ENCODE measurements at regions not wholly inside any gene's neighbourhood (a gene's known extent, or its start where the extent isn't known, plus 50 kb on each side); places are given as distances from the start of the nearest gene placed in this dataset.

- H3K4me1 ChIP-seq (ENCODE audit: control insufficient read depth, extremely low read depth, insufficient read depth, low read length) = no peaks in the 10 kb centered on the region
- no peak overlapping the region for H2AFZ ChIP-seq (ENCODE audit: low read length)
- no peak overlapping the region for H3K27ac ChIP-seq (ENCODE audit: insufficient read depth, low read length)
- H3K79me2 ChIP-seq (ENCODE audit: control insufficient read depth, insufficient read depth, low read length) = no peaks in the 10 kb centered on the region
- no peaks in the 10 kb centered on the region for H3K27me3 ChIP-seq (ENCODE audit: control insufficient read depth, insufficient read depth, low read length)
- peak in 1 of 2 donors; percentile 38 for DNase-seq (ENCODE audit: low read depth in 2 of 2)
- H4K20me1 ChIP-seq (ENCODE audit: control insufficient read depth, extremely low read depth, insufficient read depth, low read length) = no peaks in the 10 kb centered on the region
- no peak overlapping the region for H3K9ac ChIP-seq (ENCODE audit: insufficient read depth, low read length)
- H3K4me2 ChIP-seq (ENCODE audit: extremely low read depth, insufficient read depth, low read length) = no peak overlapping the region
- no peak overlapping the region for H3K4me3 ChIP-seq (replicated peaks in 1 of 4; ENCODE audit: control extremely low read depth in 1 of 4, insufficient read depth in 1 of 4, low read depth in 3 of 4, low read length in 4 of 4)
- no peak for TF ChIP-seq CTCF (conservative IDR thresholded peaks at IDR 0.05 in 1 of 2, IDR thresholded peaks at IDR 0.05 in 1 of 2; ENCODE audit: low read depth in 1 of 2, low read length in 2 of 2)
- TF ChIP-seq EZH2 (IDR thresholded peaks at IDR 0.05; ENCODE audit: low read length, missing control alignments) = no peak
- H3K9me3 ChIP-seq (ENCODE audit: control insufficient read depth, insufficient read depth, low read depth, low read length) = no peaks in the 10 kb centered on the region
- no peaks in the 10 kb centered on the region for H3K36me3 ChIP-seq (ENCODE audit: control insufficient read depth, insufficient read depth, low read length)
Observed at GRCh38 chr5:24232041-24232440, 412.7 kb downstream of the CDH10 start.

GRCh38 chr5:24232929-24233498 lies 411.8 kb downstream of the CDH10 start:
- Histone ChIP-seq H3K79me2 (ENCODE audit: control insufficient read depth, insufficient read depth, low read length) (no peaks in the 10 kb centered on the region), H3K27ac (ENCODE audit: insufficient read depth, low read length) (no peak overlapping the region), H4K20me1 (ENCODE audit: control insufficient read depth, extremely low read depth, insufficient read depth, low read length) (no peaks in the 10 kb centered on the region), H3K36me3 (ENCODE audit: control insufficient read depth, insufficient read depth, low read length) (no peaks in the 10 kb centered on the region), H2AFZ (ENCODE audit: low read length) (no peak overlapping the region), H3K27me3 (ENCODE audit: control insufficient read depth, insufficient read depth, low read length) (no peaks in the 10 kb centered on the region), H3K9me3 (ENCODE audit: control insufficient read depth, insufficient read depth, low read depth, low read length) (no peaks in the 10 kb centered on the region), H3K9ac (ENCODE audit: insufficient read depth, low read length) (no peak overlapping the region), H3K4me3 (replicated peaks in 1 of 4; ENCODE audit: control extremely low read depth in 1 of 4, insufficient read depth in 1 of 4, low read depth in 3 of 4, low read length in 4 of 4) (no peak overlapping the region), H3K4me2 (ENCODE audit: extremely low read depth, insufficient read depth, low read length) (no peak overlapping the region), H3K4me1 (ENCODE audit: control insufficient read depth, extremely low read depth, insufficient read depth, low read length) (no peaks in the 10 kb centered on the region)
- peak in 1 of 2 donors; percentile 0 for DNase-seq (ENCODE audit: low read depth in 2 of 2)
- no peak for TF ChIP-seq EZH2 (IDR thresholded peaks at IDR 0.05; ENCODE audit: low read length, missing control alignments)
- TF ChIP-seq CTCF (conservative IDR thresholded peaks at IDR 0.05 in 1 of 2, IDR thresholded peaks at IDR 0.05 in 1 of 2; ENCODE audit: low read depth in 1 of 2, low read length in 2 of 2) = no peak

DNA sequence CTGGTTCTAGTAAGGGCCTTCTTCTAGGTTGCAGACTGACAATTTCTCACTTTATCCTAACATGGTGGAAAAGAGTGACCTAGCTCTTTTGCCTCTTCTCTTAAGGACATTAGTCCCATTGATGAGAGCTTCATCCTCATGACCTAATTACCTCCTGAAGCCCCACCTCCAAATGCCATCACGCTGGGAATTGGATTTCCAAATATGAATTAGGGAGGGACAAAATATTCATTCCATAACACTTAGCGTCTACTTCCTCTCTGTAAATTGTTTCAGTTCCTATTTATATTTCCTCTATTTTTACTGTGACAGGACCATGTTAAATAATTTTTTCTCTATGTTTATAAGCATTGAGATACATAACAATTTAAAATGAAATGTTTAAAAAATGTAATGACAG lies 408.8 kb downstream of the CDH10 start:
- Histone ChIP-seq H4K20me1 (ENCODE audit: control insufficient read depth, extremely low read depth, insufficient read depth, low read length) (no peaks in the 10 kb centered on the region), H3K4me2 (ENCODE audit: extremely low read depth, insufficient read depth, low read length) (no peak overlapping the region), H3K36me3 (ENCODE audit: control insufficient read depth, insufficient read depth, low read length) (no peaks in the 10 kb centered on the region), H3K4me1 (ENCODE audit: control insufficient read depth, extremely low read depth, insufficient read depth, low read length) (no peaks in the 10 kb centered on the region), H3K9ac (ENCODE audit: insufficient read depth, low read length) (no peak overlapping the region), H3K9me3 (ENCODE audit: control insufficient read depth, insufficient read depth, low read depth, low read length) (no peaks in the 10 kb centered on the region), H3K27me3 (ENCODE audit: control insufficient read depth, insufficient read depth, low read length) (no peaks in the 10 kb centered on the region), H3K79me2 (ENCODE audit: control insufficient read depth, insufficient read depth, low read length) (no peaks in the 10 kb centered on the region), H3K27ac (ENCODE audit: insufficient read depth, low read length) (no peak overlapping the region), H3K4me3 (replicated peaks in 1 of 4; ENCODE audit: control extremely low read depth in 1 of 4, insufficient read depth in 1 of 4, low read depth in 3 of 4, low read length in 4 of 4) (no peak overlapping the region), H2AFZ (ENCODE audit: low read length) (no peak overlapping the region)
- no peak for DNase-seq (ENCODE audit: low read depth in 2 of 2)
- TF ChIP-seq CTCF (conservative IDR thresholded peaks at IDR 0.05 in 1 of 2, IDR thresholded peaks at IDR 0.05 in 1 of 2; ENCODE audit: low read depth in 1 of 2, low read length in 2 of 2) (no peak), EZH2 (IDR thresholded peaks at IDR 0.05; ENCODE audit: low read length, missing control alignments) (no peak)

Measured in fibroblast of lung (primary cell).